ENCODE measurements at regions not wholly inside any gene's neighbourhood (a gene's known extent, or its start where the extent isn't known, plus 50 kb on each side); places are given as distances from the start of the nearest gene placed in this dataset.
"Not testable (repeated sequence)": the region's sequence is repeated elsewhere in the genome, so short reads cannot be mapped to it uniquely, and the experiment has no call there.

DNA sequence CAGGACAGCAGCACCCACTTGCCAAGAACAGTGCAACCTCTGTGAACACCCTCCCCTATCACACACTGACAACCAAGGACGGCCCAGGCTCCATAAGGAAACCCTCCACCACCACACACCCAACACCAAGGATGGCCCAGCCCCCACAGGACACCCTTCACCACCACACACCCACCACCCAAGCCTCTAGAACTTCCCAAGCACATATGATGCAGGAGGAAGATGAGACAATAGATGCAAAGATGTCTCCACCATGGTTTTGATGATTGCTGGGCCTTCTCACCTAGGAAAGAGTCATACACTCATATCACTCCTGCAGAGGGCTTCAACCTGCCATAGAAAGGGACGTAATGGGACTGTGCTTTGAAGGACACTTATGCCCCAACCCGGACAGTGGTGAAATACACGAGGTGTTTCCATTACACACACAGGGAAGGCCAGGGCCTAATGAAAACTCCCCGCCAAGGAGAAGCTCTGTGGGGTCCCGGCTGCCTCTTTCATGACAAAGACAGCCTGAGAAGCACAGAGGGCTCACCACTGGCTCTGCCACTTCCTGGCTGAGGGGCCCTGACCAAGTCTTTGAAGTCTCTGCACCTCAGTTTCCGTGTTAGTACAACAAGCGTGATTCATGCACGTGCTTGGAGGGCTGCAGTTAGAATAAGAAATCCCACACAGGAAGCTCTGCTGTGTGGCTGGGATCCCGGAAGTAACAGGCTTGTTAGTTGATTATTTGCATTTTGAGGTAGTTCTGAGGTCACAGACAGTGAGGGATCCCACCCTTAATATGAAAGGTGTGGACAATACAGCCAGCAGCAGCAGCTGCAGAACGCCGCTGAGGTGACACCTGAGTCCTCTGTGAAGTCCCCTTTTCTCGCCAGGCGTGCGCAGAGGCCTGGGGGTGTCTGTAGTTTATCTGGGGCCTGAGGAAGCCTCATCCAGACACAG lies 61.9 kb upstream of the ATP12A start:
- DNase-seq, result peak; percentile 74 to 77

- DNase-seq, result no peak
These were observed 60.9 kb upstream of the ATP12A start for GRCh38 chr13:24619282-24619681.

DNA sequence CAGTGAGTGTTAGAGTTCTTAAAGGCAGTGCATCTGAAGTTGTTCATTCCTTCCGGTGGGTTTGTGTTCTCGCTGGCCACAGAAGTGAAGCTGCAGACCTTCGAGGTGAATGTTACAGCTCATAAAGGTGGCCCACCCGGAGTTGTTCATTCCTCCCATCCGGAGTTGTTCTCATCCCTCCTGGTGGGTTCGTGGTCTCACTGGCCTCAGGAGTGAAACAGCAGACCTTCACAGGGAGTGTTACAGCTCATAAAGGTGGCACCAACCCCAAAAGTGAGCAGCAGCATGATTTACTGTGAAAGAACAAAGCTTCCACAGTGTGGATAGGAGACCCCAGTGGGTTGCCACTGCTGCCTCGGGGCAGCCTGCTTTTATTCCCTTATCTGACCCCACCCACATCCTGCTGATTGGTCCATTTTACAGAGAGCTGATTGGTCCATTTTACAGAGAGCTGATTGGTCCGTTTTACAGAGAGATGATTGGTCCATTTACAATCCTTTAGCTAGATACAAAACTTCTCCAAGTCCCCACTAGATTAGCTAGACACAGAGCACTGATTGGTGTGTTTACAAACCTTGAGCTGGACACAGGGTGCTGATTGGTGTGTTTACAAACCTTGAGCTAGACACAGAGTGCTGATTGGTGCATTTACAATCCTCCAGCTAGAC lies 57.6 kb upstream of the ATP12A start:
- not testable (repeated sequence) for DNase-seq

DNA sequence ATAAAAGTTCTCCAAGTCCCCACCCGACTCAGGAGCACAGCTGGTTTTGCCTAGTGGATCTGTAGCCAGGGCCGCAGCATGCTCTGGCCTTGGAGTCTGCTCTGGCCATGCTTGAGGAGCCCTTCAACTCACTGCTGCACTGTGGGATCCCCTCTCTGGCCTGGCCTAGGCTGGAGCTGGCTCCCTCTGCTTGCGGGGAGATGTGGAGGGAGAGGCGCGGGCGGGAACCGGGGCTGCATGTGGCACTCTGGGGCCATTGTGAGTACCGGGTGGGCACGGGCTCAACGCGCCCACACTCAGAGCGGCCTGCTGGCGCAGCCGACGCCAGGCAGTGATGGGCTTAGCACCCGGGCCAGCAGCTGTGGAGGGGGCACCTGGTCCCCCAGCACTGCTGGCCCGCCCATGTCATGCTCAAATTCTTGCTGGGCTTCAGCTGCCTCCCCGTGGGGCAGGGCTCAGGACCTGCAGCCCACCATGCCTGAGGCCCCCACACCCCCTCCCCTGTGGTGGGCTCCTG lies 57.0 kb upstream of the ATP12A start:
- no peak for DNase-seq

GRCh38 chr13:24624363-24624762 lies 55.8 kb upstream of the ATP12A start:
- no peak for DNase-seq

- DNase-seq, result no peak
These were observed 55.4 kb upstream of the ATP12A start for GRCh38 chr13:24624801-24625231.

DNA sequence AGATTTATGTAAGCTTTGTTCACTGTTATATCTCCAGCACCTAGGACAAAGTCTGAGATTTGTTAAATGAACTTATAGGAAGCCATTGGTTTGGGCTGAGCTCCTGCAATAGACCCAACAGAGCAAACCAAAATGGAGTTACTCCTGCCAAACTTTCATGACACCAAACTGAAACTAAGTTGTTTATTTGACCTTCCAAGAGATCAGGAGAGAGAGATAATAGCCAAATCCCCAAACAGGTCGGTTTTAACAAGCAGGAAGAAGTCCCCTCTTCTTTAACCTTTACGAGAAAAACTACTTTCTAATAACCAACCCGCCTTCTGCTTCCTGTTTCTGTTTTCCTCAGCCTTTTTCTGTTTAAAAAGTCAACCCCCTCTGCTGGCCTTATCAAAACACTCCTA lies 54.9 kb upstream of the ATP12A start:
- DNase-seq, result peak in 1 of 2 donors; percentile 26

DNA sequence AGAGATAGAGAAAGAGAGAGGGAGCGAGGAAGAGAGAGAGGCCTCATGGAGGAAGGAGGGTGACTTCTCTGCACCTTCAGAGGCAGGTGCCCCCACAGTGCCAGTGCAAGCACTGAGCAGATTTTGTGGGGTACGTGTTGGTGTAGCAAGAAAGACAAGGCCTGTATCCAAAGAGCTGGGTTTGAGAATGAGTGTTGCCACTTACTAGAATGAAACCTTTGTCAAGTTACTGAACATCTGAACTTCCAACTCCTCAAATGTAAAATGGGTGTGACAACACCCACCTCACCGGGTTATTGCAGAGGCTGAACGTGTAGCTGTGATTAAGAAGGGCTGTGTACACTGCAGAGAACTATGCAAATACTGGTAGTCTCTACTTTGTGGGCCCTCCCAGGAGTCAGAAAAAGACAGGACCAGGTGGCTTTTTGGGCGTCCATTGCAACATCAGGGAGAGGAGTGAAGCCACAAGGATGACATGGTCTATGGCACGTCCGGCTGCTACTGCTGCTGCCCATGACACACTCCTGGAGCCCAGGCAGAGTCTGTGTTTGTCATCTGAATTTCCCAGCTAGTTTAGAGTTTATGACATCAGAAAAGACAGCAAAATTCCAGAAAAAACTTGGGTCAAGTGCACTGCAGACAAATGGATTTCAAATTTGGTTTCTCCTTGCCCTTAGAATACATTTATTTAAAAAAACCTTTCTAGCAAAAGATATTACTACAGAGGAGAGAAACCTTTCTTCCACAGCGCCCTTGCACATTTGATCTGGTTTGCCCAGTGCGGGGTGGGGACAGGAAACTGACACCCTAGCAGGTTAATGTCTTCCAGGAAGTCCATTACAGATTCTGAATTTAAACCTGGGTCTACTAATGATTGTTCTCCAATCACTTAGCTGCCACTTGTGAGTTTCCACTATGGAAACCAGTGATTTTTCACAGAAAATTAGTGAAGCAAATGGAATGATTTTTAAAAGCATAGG lies 54.0 kb upstream of the ATP12A start:
- DNase-seq, result peak; percentile 24 to 38

DNA sequence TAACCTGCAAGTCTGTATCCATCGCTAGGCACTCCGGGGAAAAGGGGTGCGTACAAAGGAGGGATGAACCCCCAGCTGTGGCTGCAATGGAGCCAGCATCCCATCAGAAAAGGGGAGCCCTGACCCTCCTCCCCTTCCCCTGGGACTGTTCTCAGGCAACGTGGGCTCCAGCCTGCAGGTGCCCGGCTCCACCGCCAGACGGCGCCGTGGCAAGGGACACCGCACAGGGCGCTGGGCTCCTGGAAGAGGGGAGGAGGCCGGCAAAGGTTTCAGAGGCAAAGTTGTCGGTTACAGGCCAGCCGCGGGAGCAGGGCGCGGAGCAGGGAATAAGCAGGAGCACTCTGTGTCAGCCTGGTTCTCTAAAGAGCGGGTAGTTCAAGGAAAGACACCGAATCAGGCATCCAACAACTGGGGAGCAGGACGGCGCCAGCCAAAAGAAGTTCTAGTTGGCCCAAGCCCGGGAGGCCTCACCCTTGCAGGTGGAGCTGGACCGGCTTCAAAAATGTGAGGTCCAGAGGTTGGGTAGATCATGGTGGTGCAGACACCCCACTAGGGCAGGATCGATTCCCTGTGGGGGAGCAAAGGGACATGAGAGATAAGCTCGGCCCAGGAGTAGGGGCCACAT lies 53.0 kb upstream of the ATP12A start:
- DNase-seq, result no peak

DNA sequence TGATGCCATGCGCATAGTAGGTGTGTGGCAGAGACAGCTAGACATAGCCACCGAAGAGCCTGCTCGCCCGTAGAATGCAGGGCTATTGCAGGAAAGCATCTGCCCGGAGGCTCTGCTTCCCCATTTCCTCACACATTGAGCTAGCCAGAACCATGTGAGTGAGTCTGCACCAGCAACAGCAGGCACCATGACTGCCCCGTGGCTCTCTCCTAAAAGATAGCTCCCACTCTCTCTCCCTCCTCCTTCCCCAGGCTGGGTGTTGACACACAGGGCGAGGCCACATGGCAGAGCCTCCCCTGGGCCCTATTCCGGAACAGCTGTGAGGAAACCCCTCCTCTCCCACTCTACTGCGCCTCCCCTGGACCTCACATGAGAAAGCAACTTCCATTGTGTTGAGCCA lies 52.3 kb upstream of the ATP12A start:
- no peak for DNase-seq

- no peak for DNase-seq
These were observed 50.9 kb upstream of the ATP12A start for GRCh38 chr13:24629320-24629719.

DNA sequence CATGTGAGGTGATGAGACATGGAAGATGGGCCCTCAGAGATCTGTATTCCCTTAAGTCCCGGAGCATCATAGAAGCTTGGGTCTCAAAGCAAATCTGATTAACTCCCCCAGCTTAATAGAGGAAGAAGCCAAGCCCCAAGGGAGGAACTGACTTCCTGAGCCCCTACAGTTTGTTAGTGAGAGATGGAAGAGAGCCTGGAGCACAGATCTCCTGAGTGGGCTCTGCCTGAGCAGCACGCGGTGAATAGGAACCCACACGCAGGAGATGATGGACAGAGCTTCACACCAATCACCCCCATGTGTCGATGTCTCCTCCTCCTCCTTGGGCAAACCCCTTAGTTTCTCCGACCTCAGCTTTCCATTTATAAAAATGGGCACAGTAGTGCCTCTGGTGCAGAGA lies 50.1 kb upstream of the ATP12A start:
- no peak for DNase-seq

All from CD4-positive, alpha-beta T cell treated with Interleukin-1 beta for 1 hour (primary cell).